OCI-LY7 (cell line): ENCODE measurements at regions not wholly inside any gene's neighbourhood (a gene's known extent, or its start where the extent isn't known, plus 50 kb on each side); places are given as distances from the start of the nearest gene placed in this dataset.

Experiments used
- BruUV-seq: library from RNA; stranded (reverse); fragments of 400-500 nt; replicated peaks from 2 replicates; lab custom pipeline; 2021; lab: Mats Ljungman, UMichigan
- CTCF ChIA-PET: fragments of 300-600 bp; sonication (Branson Sonifier 250); formaldehyde crosslinking; loops from one replicate; lab custom pipeline; 2022; ENCODE audit warnings: antibody characterized with exemption; ENCODE audit not compliant: unreplicated experiment; lab: Charles Lee
- POLR2A ChIA-PET: fragments of 300-600 bp; sonication (Branson Sonifier 250); formaldehyde crosslinking; loops from one replicate; lab custom pipeline; 2022; ENCODE audit warnings: antibody characterized with exemption; lab: Charles Lee
- DNase-seq: peaks from one replicate; pipeline ENCODE4 v3.0.0-alpha.2; 2015; ENCODE audit warnings: low spot score
- H2AFZ ChIP-seq: fragments of 200-600 bp; sonication (generic), shearing (Covaris generic); 2 replicates; pipeline ENCODE4 v1.6.1; 2014; ENCODE audit warnings: mild to moderate bottlenecking, antibody characterized with exemption, low read length, moderate library complexity
- H3K27ac ChIP-seq: fragments of 200-600 bp; sonication (generic); 2 replicates; pipeline ENCODE4 v1.5.1; 2014; ENCODE audit warnings: mixed run types, low read depth, mild to moderate bottlenecking, moderate library complexity, low read length, inconsistent platforms; ENCODE audit not compliant: poor library complexity, severe bottlenecking
- H3K36me3 ChIP-seq: fragments of 200-600 bp; sonication (generic); 2 replicates; pipeline ENCODE4 v1.6.1; 2014; ENCODE audit warnings: mild to moderate bottlenecking, antibody characterized with exemption, low read length, moderate library complexity, mixed read lengths; ENCODE audit not compliant: insufficient read depth
- H3K4me1 ChIP-seq: fragments of 200-600 bp; sonication (generic); 2 replicates; pipeline ENCODE4 v1.5.1; 2014; ENCODE audit warnings: mild to moderate bottlenecking, low read length; ENCODE audit not compliant: insufficient read depth, poor library complexity, severe bottlenecking
- H3K4me2 ChIP-seq: fragments of 200-600 bp; sonication (generic); 2 replicates; pipeline ENCODE4 v1.6.1; 2014; ENCODE audit warnings: mild to moderate bottlenecking, low read length
- H3K4me3 ChIP-seq: fragments of 200-600 bp; sonication (generic); 2 replicates; pipeline ENCODE4 v1.5.1; 2014; ENCODE audit warnings: mild to moderate bottlenecking, low read depth, low read length; ENCODE audit not compliant: poor library complexity, severe bottlenecking
- H3K79me2 ChIP-seq: fragments of 200-600 bp; sonication (generic); 2 replicates; pipeline ENCODE4 v1.6.1; 2016; ENCODE audit warnings: low read depth, mild to moderate bottlenecking, low read length, moderate library complexity, mixed read lengths; ENCODE audit not compliant: insufficient read depth
- H3K9me2 ChIP-seq: fragments of 200-600 bp; sonication (generic); 2 replicates; pipeline ENCODE4 v1.6.1; 2016; ENCODE audit warnings: mild to moderate bottlenecking, low read length, mixed read lengths; ENCODE audit not compliant: insufficient read depth
- H3K9me3 ChIP-seq: fragments of 200-600 bp; sonication (generic); 2 replicates; pipeline ENCODE4 v1.6.1; 2014; ENCODE audit warnings: mild to moderate bottlenecking, mixed run types, low read length, mixed read lengths
- H4K20me1 ChIP-seq: fragments of 200-600 bp; sonication (generic); 2 replicates; pipeline ENCODE4 v1.6.1; 2014; ENCODE audit warnings: mild to moderate bottlenecking, antibody characterized with exemption, low read length, moderate library complexity, mixed read lengths; ENCODE audit not compliant: insufficient read depth
- CTCF ChIP-seq: fragments of 200-600 bp; sonication (generic); conservative IDR thresholded peaks from 2 replicates; pipeline ENCODE4 v1.5.1; 2014; ENCODE audit warnings: mild to moderate bottlenecking, antibody characterized with exemption, low read length, moderate library complexity, mixed read lengths
- EZH2phosphoT487 ChIP-seq: fragments of 200-600 bp; sonication (generic); IDR thresholded peaks from 2 replicates; pipeline ENCODE4 v1.6.1; 2018; ENCODE audit warnings: low read depth, borderline replicate concordance, mild to moderate bottlenecking, mixed run types, antibody characterized with exemption, low read length, moderate library complexity, mixed read lengths
- intact Hi-C: fragments of 100-400 bp; cut with micrococcal nuclease; formaldehyde crosslinking; loops from one replicate; pipeline ENCODE4 v1.10.0; 2022; ENCODE audit not compliant: unreplicated experiment

GRCh38 chr17:55632236-55632635 is 90.4 kb downstream of the TMEM100 start:
- H4K20me1 ChIP-seq = no peaks in the 10 kb centered on the region
- no peak for TF ChIP-seq CTCF
- no peak for TF ChIP-seq EZH2phosphoT487
- no peaks in the 10 kb centered on the region for H3K79me2 ChIP-seq
- no peak for DNase-seq
- no peaks in the 10 kb centered on the region for H3K9me3 ChIP-seq
- POLR2A ChIA-PET = no interaction called here
- no peaks in the 10 kb centered on the region for H3K9me2 ChIP-seq
- no peak overlapping the region for H2AFZ ChIP-seq
- no peak overlapping the region for H3K4me2 ChIP-seq
- CTCF ChIA-PET = no interaction called here
- BruUV-seq = no TSS peak
- H3K27ac ChIP-seq = no peak overlapping the region
- H3K4me1 ChIP-seq = no peaks in the 10 kb centered on the region
- intact Hi-C loops = no loop called here
- no peaks in the 10 kb centered on the region for H3K36me3 ChIP-seq
- H3K4me3 ChIP-seq = no peak overlapping the region

- Histone ChIP-seq H3K4me1 (no peaks in the 10 kb centered on the region), H3K27ac (no peak overlapping the region), H3K9me2 (no peaks in the 10 kb centered on the region), H4K20me1 (no peaks in the 10 kb centered on the region), H3K36me3 (no peaks in the 10 kb centered on the region), H2AFZ (no peak overlapping the region), H3K4me2 (no peak overlapping the region), H3K9me3 (no peaks in the 10 kb centered on the region), H3K4me3 (no peak overlapping the region), H3K79me2 (no peaks in the 10 kb centered on the region)
- CTCF ChIA-PET = no interaction called here
- BruUV-seq = no TSS peak
- POLR2A ChIA-PET = no interaction called here
- intact Hi-C loops = no loop called here
- no peak for TF ChIP-seq CTCF
- TF ChIP-seq EZH2phosphoT487 = no peak
- DNase-seq = no peak
These were observed 92.7 kb downstream of the TMEM100 start for GRCh38 chr17:55629995-55630394.

- TF ChIP-seq EZH2phosphoT487 (no peak), CTCF (no peak)
- POLR2A ChIA-PET = no interaction called here
- CTCF ChIA-PET = no interaction called here
These were observed 97.1 kb downstream of the TMEM100 start for GRCh38 chr17:55625521-55625920.

More at GRCh38 chr17:55625521-55625920, 97.1 kb downstream of the TMEM100 start:
- no peaks in the 10 kb centered on the region for H3K9me2 ChIP-seq
- no peak overlapping the region for H3K4me2 ChIP-seq
- H3K9me3 ChIP-seq = no peaks in the 10 kb centered on the region
- no peaks in the 10 kb centered on the region for H3K4me1 ChIP-seq
- intact Hi-C loops = no loop called here
- H3K79me2 ChIP-seq = no peaks in the 10 kb centered on the region
- H2AFZ ChIP-seq = no peak overlapping the region
- H4K20me1 ChIP-seq = no peaks in the 10 kb centered on the region
- no TSS peak for BruUV-seq
- H3K4me3 ChIP-seq = no peak overlapping the region
- no peaks in the 10 kb centered on the region for H3K36me3 ChIP-seq
- no peak for DNase-seq
- H3K27ac ChIP-seq = no peak overlapping the region
